ENCODE measurements at regions not wholly inside any gene's neighbourhood (a gene's known extent, or its start where the extent isn't known, plus 50 kb on each side); places are given as distances from the start of the nearest gene placed in this dataset.

DNA sequence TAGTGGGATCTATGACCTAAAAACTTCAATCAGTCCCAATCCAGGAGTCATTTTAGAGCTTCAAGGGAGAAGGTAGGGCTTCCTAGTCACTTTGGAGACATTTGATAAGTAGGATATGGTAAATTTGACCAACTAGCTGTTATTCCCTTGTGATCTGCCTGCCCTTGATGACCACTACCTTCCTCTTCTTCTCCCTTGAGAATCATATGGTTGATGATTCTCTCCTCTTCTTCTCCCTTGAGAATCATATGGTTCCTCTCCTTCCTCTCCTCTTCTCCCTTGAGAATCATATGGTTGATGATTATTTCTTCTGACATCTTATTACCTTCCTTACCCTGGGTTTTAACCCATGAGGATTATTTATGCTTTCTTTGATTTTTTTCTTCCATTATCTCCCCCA, 482.6 kb upstream of the TENM3 start:
- H3K18ac ChIP-seq (ENCODE audit: low read depth in 1 of 2, low read length in 2 of 2) = no peak overlapping the region
- DNase-seq = no peak
- H3K4me3 ChIP-seq (ENCODE audit: insufficient read depth in 1 of 2, low read depth in 1 of 2, low read length in 2 of 2) = no peak overlapping the region
- H2BK5ac ChIP-seq (ENCODE audit: low read depth, low read length, poor library complexity, severe bottlenecking) = no peak overlapping the region
- H2BK12ac ChIP-seq (ENCODE audit: low read length in 2 of 2) = no peak overlapping the region
- H3K27me3 ChIP-seq (ENCODE audit: control insufficient read depth in 1 of 2, insufficient read depth in 1 of 2, low read length in 2 of 2) = no peaks in the 10 kb centered on the region
- H3K36me3 ChIP-seq (ENCODE audit: control insufficient read depth in 1 of 2, insufficient read depth in 2 of 2, low read depth in 1 of 2, low read length in 2 of 2) = no peaks in the 10 kb centered on the region
- H3K27ac ChIP-seq (ENCODE audit: low read length, poor library complexity, severe bottlenecking) = no peak overlapping the region
- no peak overlapping the region for H3K9ac ChIP-seq (ENCODE audit: low read length)
- no peak overlapping the region for H4K8ac ChIP-seq (ENCODE audit: low read length)
- H4K91ac ChIP-seq (ENCODE audit: low read length) = no peak overlapping the region
- no peak overlapping the region for H2AK5ac ChIP-seq (ENCODE audit: low read length, severe bottlenecking)
- H3K9me3 ChIP-seq (ENCODE audit: control insufficient read depth, low read length) = no peaks in the 10 kb centered on the region
- H3K79me1 ChIP-seq (replicated peaks; ENCODE audit: low read length, poor library complexity, severe bottlenecking) = no peaks in the 10 kb centered on the region
- H3K23ac ChIP-seq (ENCODE audit: low read length in 2 of 2) = no peak overlapping the region
- H2BK15ac ChIP-seq (ENCODE audit: low read depth, poor library complexity, severe bottlenecking) = no peak overlapping the region
- H3K14ac ChIP-seq (ENCODE audit: low read length in 2 of 2) = no peak overlapping the region
- H3K4me2 ChIP-seq (ENCODE audit: low read length, poor library complexity, severe bottlenecking) = no peak overlapping the region
- peaks cover 3% of the 10 kb centered on the region for H3K4me1 ChIP-seq (ENCODE audit: control insufficient read depth, insufficient read depth, low read depth, low read length)
- no peak overlapping the region for H2AFZ ChIP-seq (ENCODE audit: low read depth, low read length)
- no peak overlapping the region for H3K4ac ChIP-seq (ENCODE audit: low read depth in 1 of 2, low read length in 2 of 2)
- H2BK120ac ChIP-seq (ENCODE audit: low read depth, low read length) = no peak overlapping the region

DNA sequence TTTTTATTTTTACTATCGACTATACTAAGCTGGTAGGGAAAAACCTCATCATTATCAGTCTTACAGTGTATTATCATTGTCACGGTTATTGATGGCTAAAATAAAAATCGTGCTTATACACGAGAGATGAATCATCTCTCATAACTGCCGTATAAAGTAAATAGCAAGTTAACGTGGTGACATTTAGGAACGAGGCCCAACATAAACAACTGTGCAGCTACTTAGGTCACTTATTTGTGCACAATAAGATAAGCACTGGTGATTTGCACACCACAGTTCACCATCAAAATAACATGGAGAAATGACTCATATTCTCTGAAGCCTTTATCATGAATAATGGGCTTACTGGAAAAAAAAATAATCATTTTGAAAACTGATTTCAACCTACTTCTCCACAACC, 482.0 kb upstream of the TENM3 start:
- H3K27ac ChIP-seq (ENCODE audit: low read length, poor library complexity, severe bottlenecking) = no peak overlapping the region
- no peaks in the 10 kb centered on the region for H3K79me1 ChIP-seq (replicated peaks; ENCODE audit: low read length, poor library complexity, severe bottlenecking)
- no peak overlapping the region for H3K18ac ChIP-seq (ENCODE audit: low read depth in 1 of 2, low read length in 2 of 2)
- no peak overlapping the region for H2BK5ac ChIP-seq (ENCODE audit: low read depth, low read length, poor library complexity, severe bottlenecking)
- no peak overlapping the region for H3K23ac ChIP-seq (ENCODE audit: low read length in 2 of 2)
- no peaks in the 10 kb centered on the region for H3K36me3 ChIP-seq (ENCODE audit: control insufficient read depth in 1 of 2, insufficient read depth in 2 of 2, low read depth in 1 of 2, low read length in 2 of 2)
- whole genome bisulfite sequencing = 74% methylated on average over 7 of the region's 7 CpGs
- H3K27me3 ChIP-seq (ENCODE audit: control insufficient read depth in 1 of 2, insufficient read depth in 1 of 2, low read length in 2 of 2) = no peaks in the 10 kb centered on the region
- H2AFZ ChIP-seq (ENCODE audit: low read depth, low read length) = no peak overlapping the region
- H3K4ac ChIP-seq (ENCODE audit: low read depth in 1 of 2, low read length in 2 of 2) = no peak overlapping the region
- H3K9ac ChIP-seq (ENCODE audit: low read length) = no peak overlapping the region
- H3K14ac ChIP-seq (ENCODE audit: low read length in 2 of 2) = no peak overlapping the region
- H2AK5ac ChIP-seq (ENCODE audit: low read length, severe bottlenecking) = no peak overlapping the region
- no peak overlapping the region for H3K4me3 ChIP-seq (ENCODE audit: insufficient read depth in 1 of 2, low read depth in 1 of 2, low read length in 2 of 2)
- H2BK12ac ChIP-seq (ENCODE audit: low read length in 2 of 2) = no peak overlapping the region
- H3K4me2 ChIP-seq (ENCODE audit: low read length, poor library complexity, severe bottlenecking) = no peak overlapping the region
- no peaks in the 10 kb centered on the region for H3K9me3 ChIP-seq (ENCODE audit: control insufficient read depth, low read length)
- H4K8ac ChIP-seq (ENCODE audit: low read length) = no peak overlapping the region
- no peak overlapping the region for H4K91ac ChIP-seq (ENCODE audit: low read length)
- DNase-seq = no peak
- no peak overlapping the region for H2BK15ac ChIP-seq (ENCODE audit: low read depth, poor library complexity, severe bottlenecking)
- H3K4me1 ChIP-seq (ENCODE audit: control insufficient read depth, insufficient read depth, low read depth, low read length) = peaks cover 3% of the 10 kb centered on the region
- no peak overlapping the region for H2BK120ac ChIP-seq (ENCODE audit: low read depth, low read length)

DNA sequence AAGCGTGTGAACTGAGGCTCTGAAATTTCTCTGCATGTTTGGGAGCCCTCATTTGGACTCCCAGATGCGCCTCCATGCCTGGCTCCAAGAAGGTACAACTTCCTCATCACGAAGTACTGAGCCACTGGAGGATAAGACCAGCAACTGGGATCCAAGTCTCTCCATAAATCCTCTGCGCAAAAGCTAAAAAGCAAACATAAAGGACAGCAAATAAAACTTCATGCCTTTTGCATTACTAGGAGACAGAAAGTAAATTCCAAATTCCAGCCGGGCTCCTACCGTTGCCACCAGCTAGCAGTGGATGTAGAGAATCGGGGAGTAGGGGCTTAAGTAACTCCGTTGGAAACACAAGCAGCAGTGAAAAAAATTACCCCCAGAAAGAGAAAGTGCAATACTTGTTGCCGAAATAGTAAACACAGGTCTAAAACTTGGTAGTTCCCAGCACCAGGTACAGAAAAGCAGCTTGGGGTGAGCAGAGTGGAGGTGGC, 477.1 kb upstream of the TENM3 start:
- no peak overlapping the region for H3K4me2 ChIP-seq (ENCODE audit: low read length, poor library complexity, severe bottlenecking)
- H3K4ac ChIP-seq (ENCODE audit: low read depth in 1 of 2, low read length in 2 of 2) = no peak overlapping the region
- no peak overlapping the region for H2BK12ac ChIP-seq (ENCODE audit: low read length in 2 of 2)
- DNase-seq = no peak
- H3K14ac ChIP-seq (ENCODE audit: low read length in 2 of 2) = no peak overlapping the region
- H3K27ac ChIP-seq (ENCODE audit: low read length, poor library complexity, severe bottlenecking) = no peak overlapping the region
- H3K23ac ChIP-seq (ENCODE audit: low read length in 2 of 2) = no peak overlapping the region
- H4K8ac ChIP-seq (ENCODE audit: low read length) = no peak overlapping the region
- 83% methylated on average over 9 of the region's 9 CpGs for WGBS
- H2BK5ac ChIP-seq (ENCODE audit: low read depth, low read length, poor library complexity, severe bottlenecking) = no peak overlapping the region
- H3K4me1 ChIP-seq (ENCODE audit: control insufficient read depth, insufficient read depth, low read depth, low read length) = no peaks in the 10 kb centered on the region
- H3K9ac ChIP-seq (ENCODE audit: low read length) = peak overlapping the region; percentile 68
- no peaks in the 10 kb centered on the region for H3K36me3 ChIP-seq (ENCODE audit: control insufficient read depth in 1 of 2, insufficient read depth in 2 of 2, low read depth in 1 of 2, low read length in 2 of 2)
- H3K18ac ChIP-seq (ENCODE audit: low read depth in 1 of 2, low read length in 2 of 2) = no peak overlapping the region
- no peaks in the 10 kb centered on the region for H3K27me3 ChIP-seq (ENCODE audit: control insufficient read depth in 1 of 2, insufficient read depth in 1 of 2, low read length in 2 of 2)
- H4K91ac ChIP-seq (ENCODE audit: low read length) = no peak overlapping the region
- no peak overlapping the region for H2BK120ac ChIP-seq (ENCODE audit: low read depth, low read length)
- peak overlapping the region in 1 of 2 experiments; percentile 64 for H3K4me3 ChIP-seq (ENCODE audit: insufficient read depth in 1 of 2, low read depth in 1 of 2, low read length in 2 of 2)
- H2AK5ac ChIP-seq (ENCODE audit: low read length, severe bottlenecking) = no peak overlapping the region
- no peaks in the 10 kb centered on the region for H3K79me1 ChIP-seq (replicated peaks; ENCODE audit: low read length, poor library complexity, severe bottlenecking)
- H2AFZ ChIP-seq (ENCODE audit: low read depth, low read length) = no peak overlapping the region
- no peaks in the 10 kb centered on the region for H3K9me3 ChIP-seq (ENCODE audit: control insufficient read depth, low read length)
- H2BK15ac ChIP-seq (ENCODE audit: low read depth, poor library complexity, severe bottlenecking) = no peak overlapping the region

DNA sequence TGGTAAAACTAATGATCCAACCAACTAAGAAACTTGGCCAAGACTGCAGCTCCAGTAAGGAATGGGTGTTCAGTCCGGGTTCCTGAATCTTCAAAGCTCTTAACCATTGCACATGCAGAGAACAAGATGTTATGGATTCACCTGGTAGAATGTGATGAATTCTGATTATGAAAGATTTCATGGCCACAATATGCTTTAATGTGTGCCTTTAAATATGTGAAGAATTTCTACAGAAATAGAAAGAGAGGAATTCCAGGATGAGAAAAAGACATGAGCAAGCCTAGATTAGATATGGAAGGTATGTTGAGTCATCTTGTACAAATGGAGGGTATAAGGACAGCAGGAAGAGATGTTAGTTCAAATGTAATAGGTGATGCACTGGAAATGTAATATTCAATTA, 472.2 kb upstream of the TENM3 start:
- Histone ChIP-seq H4K8ac (ENCODE audit: low read length) (no peak overlapping the region), H3K4me3 (ENCODE audit: insufficient read depth in 1 of 2, low read depth in 1 of 2, low read length in 2 of 2) (no peak overlapping the region), H3K23ac (ENCODE audit: low read length in 2 of 2) (no peak overlapping the region), H3K14ac (ENCODE audit: low read length in 2 of 2) (no peak overlapping the region), H3K79me1 (replicated peaks; ENCODE audit: low read length, poor library complexity, severe bottlenecking) (no peaks in the 10 kb centered on the region), H3K18ac (ENCODE audit: low read depth in 1 of 2, low read length in 2 of 2) (no peak overlapping the region), H3K27me3 (ENCODE audit: control insufficient read depth in 1 of 2, insufficient read depth in 1 of 2, low read length in 2 of 2) (no peaks in the 10 kb centered on the region), H3K4ac (ENCODE audit: low read depth in 1 of 2, low read length in 2 of 2) (no peak overlapping the region), H3K36me3 (ENCODE audit: control insufficient read depth in 1 of 2, insufficient read depth in 2 of 2, low read depth in 1 of 2, low read length in 2 of 2) (no peaks in the 10 kb centered on the region), H2AK5ac (ENCODE audit: low read length, severe bottlenecking) (no peak overlapping the region), H3K4me1 (ENCODE audit: control insufficient read depth, insufficient read depth, low read depth, low read length) (no peaks in the 10 kb centered on the region), H2AFZ (ENCODE audit: low read depth, low read length) (no peak overlapping the region), H3K9me3 (ENCODE audit: control insufficient read depth, low read length) (no peaks in the 10 kb centered on the region), H3K27ac (ENCODE audit: low read length, poor library complexity, severe bottlenecking) (no peak overlapping the region), H2BK15ac (ENCODE audit: low read depth, poor library complexity, severe bottlenecking) (no peak overlapping the region), H3K9ac (ENCODE audit: low read length) (no peak overlapping the region), H2BK12ac (ENCODE audit: low read length in 2 of 2) (no peak overlapping the region), H2BK5ac (ENCODE audit: low read depth, low read length, poor library complexity, severe bottlenecking) (no peak overlapping the region), H3K4me2 (ENCODE audit: low read length, poor library complexity, severe bottlenecking) (no peak overlapping the region), H2BK120ac (ENCODE audit: low read depth, low read length) (no peak overlapping the region), H4K91ac (ENCODE audit: low read length) (no peak overlapping the region)
- WGBS = 87% methylated on average over 1 of the region's 1 CpG
- no peak for DNase-seq

Data from mesenchymal stem cell (in vitro differentiated cells and primary cell).